ENCODE measurements at regions not wholly inside any gene's neighbourhood (a gene's known extent, or its start where the extent isn't known, plus 50 kb on each side); places are given as distances from the start of the nearest gene placed in this dataset.

- no TSS peak for BruUV-seq (replicated peaks)
- no peak overlapping the region for H3K4me3 ChIP-seq
- TF ChIP-seq DPF2 (IDR thresholded peaks at IDR 0.05) (no peak), JUND (IDR thresholded peaks at IDR 0.05; ENCODE audit: low read depth, low read length) (no peak), MAX (IDR thresholded peaks at IDR 0.05; ENCODE audit: low read depth, low read length) (no peak), POLR2AphosphoS5 (IDR thresholded peaks at IDR 0.05; ENCODE audit: low read length) (no peak), FOXM1 (IDR thresholded peaks at IDR 0.05; ENCODE audit: low read depth, low read length) (no peak), CHD2 (IDR thresholded peaks at IDR 0.05; ENCODE audit: borderline replicate concordance, low read depth, low read length) (no peak), MEF2A (IDR thresholded peaks at IDR 0.05; ENCODE audit: insufficient read depth, low read depth, low read length) (no peak), ETV6 (conservative IDR thresholded peaks at IDR 0.05 in 1 of 2, IDR thresholded peaks at IDR 0.05 in 1 of 2; ENCODE audit: borderline replicate concordance in 1 of 2, low read depth in 1 of 2) (no peak), IKZF1 (conservative IDR thresholded peaks at IDR 0.05) (no peak), KLF5 (IDR thresholded peaks at IDR 0.05; ENCODE audit: partially characterized antibody) (no peak), CBFB (IDR thresholded peaks at IDR 0.05; ENCODE audit: low read depth) (no peak), BCLAF1 (IDR thresholded peaks at IDR 0.05) (no peak), BRCA1 (IDR thresholded peaks at IDR 0.05; ENCODE audit: low read depth, low read length) (no peak), ZNF592 (IDR thresholded peaks at IDR 0.05) (no peak)
- no peaks in the 10 kb centered on the region for H3K27me3 ChIP-seq (replicated peaks in 1 of 2; ENCODE audit: control insufficient read depth in 2 of 2, insufficient read depth in 2 of 2, low read length in 1 of 2)
- RAD21 ChIA-PET (ENCODE audit: unreplicated experiment), result no interaction called here
- in situ Hi-C loops (cut with MboI) (no loop called here), intact Hi-C loops (cut with micrococcal nuclease; ENCODE audit: unreplicated experiment) (no loop called here)
- no peaks in the 10 kb centered on the region for H3K79me2 ChIP-seq (ENCODE audit: control insufficient read depth, insufficient read depth, low read length)
- no peaks in the 10 kb centered on the region for H3K9me3 ChIP-seq (replicated peaks; ENCODE audit: control insufficient read depth, insufficient read depth, low read length)
- POLR2A ChIA-PET, result no interaction called here
- H3K4me1 ChIP-seq (ENCODE audit: control insufficient read depth, insufficient read depth, low read length), result no peaks in the 10 kb centered on the region
- H3K27ac ChIP-seq (ENCODE audit: control insufficient read depth, insufficient read depth), result no peak overlapping the region
- no peaks in the 10 kb centered on the region for H3K36me3 ChIP-seq (ENCODE audit: control insufficient read depth in 2 of 2, insufficient read depth in 2 of 2, low read length in 1 of 2)
- H3K9ac ChIP-seq (ENCODE audit: control insufficient read depth, insufficient read depth, low read length), result no peak overlapping the region
- H3K4me2 ChIP-seq (ENCODE audit: control insufficient read depth, insufficient read depth), result no peak overlapping the region
- H4K20me1 ChIP-seq (ENCODE audit: control insufficient read depth, insufficient read depth), result no peaks in the 10 kb centered on the region
- 92% methylated on average over 2 of the region's 2 CpGs for WGBS (ENCODE audit: insufficient coverage, insufficient replicate concordance, low lambda C conversion rate, missing lambda C conversion rate)
- CTCF ChIA-PET, result no interaction called here
- SMC1A ChIA-PET (ENCODE audit: uncharacterized antibody, unreplicated experiment), result no interaction called here
- H2AFZ ChIP-seq (ENCODE audit: control insufficient read depth, low read depth, low read length), result no peak overlapping the region
- no peak for DNase-seq (ENCODE audit: low read depth, low spot score)
- no peak for ATAC-seq
- FAIRE-seq, result no peak
Observed at GRCh38 chr11:39541945-39542351, 1917.5 kb downstream of the LRRC4C start.
